Calu3 (cell line): ENCODE measurements at regions not wholly inside any gene's neighbourhood (a gene's known extent, or its start where the extent isn't known, plus 50 kb on each side); places are given as distances from the start of the nearest gene placed in this dataset.

Source experiments
- BruUV-seq: library from RNA; stranded (reverse); fragments of 400-500 nt; replicated peaks from 2 replicates; lab custom pipeline; 2021; lab: Mats Ljungman, UMichigan
- CTCF ChIA-PET: fragments of 300-600 bp; sonication (Branson Sonifier 250); formaldehyde crosslinking; loops from one replicate; lab custom pipeline; 2022; ENCODE audit warnings: antibody characterized with exemption; lab: Charles Lee
- DNase-seq: peaks from one replicate; pipeline ENCODE4 v3.0.0; 2022
- H3K27ac Mint-ChIP-seq: one replicate; pipeline ENCODE4 v1.8.0; 2022; ENCODE audit warnings: mixed read lengths; ENCODE audit not compliant: unreplicated experiment
- H3K27me3 Mint-ChIP-seq: one replicate; pipeline ENCODE4 v1.8.0; 2022; ENCODE audit warnings: mixed read lengths; ENCODE audit not compliant: unreplicated experiment
- H3K36me3 Mint-ChIP-seq: one replicate; pipeline ENCODE4 v1.8.0; 2022; ENCODE audit warnings: mild to moderate bottlenecking, moderate library complexity, mixed read lengths; ENCODE audit not compliant: insufficient read depth, unreplicated experiment
- H3K4me1 Mint-ChIP-seq: one replicate; pipeline ENCODE4 v1.8.0; 2022; ENCODE audit warnings: mild to moderate bottlenecking, low read depth, mixed read lengths; ENCODE audit not compliant: unreplicated experiment
- H3K4me3 Mint-ChIP-seq: one replicate; pipeline ENCODE4 v1.8.0; 2022; ENCODE audit warnings: mild to moderate bottlenecking, low read depth, moderate library complexity, mixed read lengths; ENCODE audit not compliant: unreplicated experiment
- H3K9me3 Mint-ChIP-seq: one replicate; pipeline ENCODE4 v1.8.0; 2022; ENCODE audit warnings: low read depth, mixed read lengths; ENCODE audit not compliant: unreplicated experiment
- intact Hi-C: fragments of 100-400 bp; cut with micrococcal nuclease; formaldehyde crosslinking; loops from one replicate; pipeline ENCODE4 v1.10.0; 2022; ENCODE audit not compliant: unreplicated experiment
- TF ChIP-seq, protein P1 (sequence below): fragments of 200-600 bp; IDR thresholded peaks from one replicate; pipeline ENCODE4 v1.8.0; 2022; ENCODE audit warnings: antibody characterized with exemption; ENCODE audit not compliant: unreplicated experiment

- Mint-ChIP-seq H3K9me3 (no peaks in the 10 kb centered on the region), H3K4me3 (no peak overlapping the region), H3K27me3 (peaks cover 10% of the 10 kb centered on the region), H3K36me3 (no peaks in the 10 kb centered on the region), H3K27ac (no peak overlapping the region), H3K4me1 (no peaks in the 10 kb centered on the region)
- intact Hi-C loops, result no loop called here
- TF ChIP-seq, protein P1, sequence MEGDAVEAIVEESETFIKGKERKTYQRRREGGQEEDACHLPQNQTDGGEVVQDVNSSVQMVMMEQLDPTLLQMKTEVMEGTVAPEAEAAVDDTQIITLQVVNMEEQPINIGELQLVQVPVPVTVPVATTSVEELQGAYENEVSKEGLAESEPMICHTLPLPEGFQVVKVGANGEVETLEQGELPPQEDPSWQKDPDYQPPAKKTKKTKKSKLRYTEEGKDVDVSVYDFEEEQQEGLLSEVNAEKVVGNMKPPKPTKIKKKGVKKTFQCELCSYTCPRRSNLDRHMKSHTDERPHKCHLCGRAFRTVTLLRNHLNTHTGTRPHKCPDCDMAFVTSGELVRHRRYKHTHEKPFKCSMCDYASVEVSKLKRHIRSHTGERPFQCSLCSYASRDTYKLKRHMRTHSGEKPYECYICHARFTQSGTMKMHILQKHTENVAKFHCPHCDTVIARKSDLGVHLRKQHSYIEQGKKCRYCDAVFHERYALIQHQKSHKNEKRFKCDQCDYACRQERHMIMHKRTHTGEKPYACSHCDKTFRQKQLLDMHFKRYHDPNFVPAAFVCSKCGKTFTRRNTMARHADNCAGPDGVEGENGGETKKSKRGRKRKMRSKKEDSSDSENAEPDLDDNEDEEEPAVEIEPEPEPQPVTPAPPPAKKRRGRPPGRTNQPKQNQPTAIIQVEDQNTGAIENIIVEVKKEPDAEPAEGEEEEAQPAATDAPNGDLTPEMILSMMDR, result no peak
- no peak for DNase-seq
- no TSS peak for BruUV-seq
- CTCF ChIA-PET, result interaction anchor here (0.6 kb wide), 1 partner anchor 543 kb away, joined by 4 read pairs; no protein-coding TSS in a partner anchor
Observed at GRCh38 chr5:65068410-65068809, 299.7 kb downstream of the CWC27 start.

DNA sequence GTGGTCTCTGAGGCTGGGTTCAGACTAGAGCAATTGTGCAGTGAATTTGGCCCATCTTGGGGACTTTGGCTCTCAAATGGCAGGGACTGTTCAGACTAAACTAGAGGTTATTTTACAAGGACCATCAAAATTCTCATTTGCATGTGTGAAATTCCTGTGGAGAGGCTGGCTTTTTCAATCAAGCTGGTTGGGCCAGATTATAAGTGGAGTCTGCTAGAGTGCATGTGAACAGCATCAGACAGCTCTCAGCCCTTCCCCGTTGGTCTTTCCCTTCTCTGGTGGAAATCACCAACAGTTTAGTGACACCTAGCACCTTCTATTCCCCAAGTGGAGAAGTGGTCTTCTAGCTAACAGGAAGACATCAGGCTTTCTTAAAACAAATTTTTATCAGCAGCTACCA is 301.3 kb downstream of the CWC27 start:
- Mint-ChIP-seq H3K4me3 (no peak overlapping the region), H3K36me3 (no peaks in the 10 kb centered on the region), H3K9me3 (no peaks in the 10 kb centered on the region), H3K4me1 (no peaks in the 10 kb centered on the region), H3K27me3 (peaks cover 12% of the 10 kb centered on the region), H3K27ac (no peak overlapping the region)
- intact Hi-C loops, result no loop called here
- BruUV-seq, result no TSS peak
- no peak for DNase-seq
- TF ChIP-seq, protein P1, result no peak
- CTCF ChIA-PET, result no interaction called here

DNA sequence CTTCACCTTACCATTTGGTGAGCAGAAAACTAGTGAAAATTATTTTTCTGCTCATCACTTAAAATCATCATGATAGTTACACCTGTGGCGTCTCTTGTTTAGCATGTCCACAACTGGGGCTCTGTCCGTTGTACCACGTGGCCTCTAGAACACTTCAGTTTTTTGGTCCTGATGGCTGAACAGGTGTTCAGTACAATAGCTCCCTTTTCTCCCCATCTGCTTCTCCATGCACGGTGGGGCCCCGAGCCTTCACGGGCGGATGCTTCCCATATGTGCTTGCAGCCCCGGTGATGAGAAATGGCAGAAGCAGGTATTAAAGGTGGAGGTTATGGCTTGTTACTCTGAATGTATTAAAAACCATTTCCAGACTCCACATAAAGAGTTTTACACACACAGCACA is 304.1 kb downstream of the CWC27 start:
- no peak overlapping the region for H3K4me3 Mint-ChIP-seq
- BruUV-seq, result no TSS peak
- intact Hi-C loops, result no loop called here
- no peak overlapping the region for H3K27ac Mint-ChIP-seq
- H3K27me3 Mint-ChIP-seq, result peaks cover 12% of the 10 kb centered on the region
- CTCF ChIA-PET, result no interaction called here
- H3K9me3 Mint-ChIP-seq, result no peaks in the 10 kb centered on the region
- no peaks in the 10 kb centered on the region for H3K36me3 Mint-ChIP-seq
- H3K4me1 Mint-ChIP-seq, result no peaks in the 10 kb centered on the region
- DNase-seq, result no peak
- TF ChIP-seq, protein P1, result no peak

DNA sequence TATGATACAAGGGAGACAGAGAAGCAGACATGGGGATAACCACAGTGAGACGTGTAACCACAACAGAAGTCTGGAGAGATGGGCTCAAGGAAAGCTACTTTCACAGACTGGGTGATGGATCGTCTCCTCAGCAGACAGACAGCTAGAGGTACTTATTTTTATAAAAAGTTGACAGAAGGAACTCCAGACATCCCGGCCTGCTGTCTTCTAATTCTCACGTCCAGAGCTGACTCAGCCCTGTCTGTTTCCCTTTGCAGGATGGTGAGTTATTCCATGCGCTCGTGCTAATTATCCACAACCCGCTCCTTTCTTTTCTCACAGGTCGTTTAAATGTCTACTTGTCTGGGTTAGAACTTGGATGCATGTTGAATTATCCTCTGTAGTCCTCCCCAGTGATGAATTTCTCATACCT is 304.5 kb downstream of the CWC27 start:
- no peak for DNase-seq
- Mint-ChIP-seq H3K4me1 (no peaks in the 10 kb centered on the region), H3K9me3 (no peaks in the 10 kb centered on the region), H3K27ac (no peak overlapping the region), H3K4me3 (no peak overlapping the region), H3K36me3 (no peaks in the 10 kb centered on the region), H3K27me3 (peaks cover 12% of the 10 kb centered on the region)
- TF ChIP-seq, protein P1, result no peak
- CTCF ChIA-PET, result no interaction called here
- BruUV-seq, result no TSS peak
- intact Hi-C loops, result no loop called here
